Brain microvascular endothelial cell (primary cell): ENCODE measurements at regions not wholly inside any gene's neighbourhood (a gene's known extent, or its start where the extent isn't known, plus 50 kb on each side); places are given as distances from the start of the nearest gene placed in this dataset.
A peak's percentile ranks its signal among the peaks of the same experiment; 100 is the strongest.

Experiments used
- DNase-seq: peaks from one replicate; pipeline ENCODE4 v3.0.0-alpha.2; 2020
- H3K27ac ChIP-seq: fragments of 250-450 bp; sonication (Bioruptor Pico); 2 replicates; pipeline ENCODE4 v1.5.1; 2020; ENCODE audit warnings: mild to moderate bottlenecking, moderate library complexity
- H3K27me3 ChIP-seq: fragments of 250-450 bp; sonication (Bioruptor Pico); replicated peaks from 2 replicates; pipeline ENCODE4 v1.5.1; 2020; ENCODE audit warnings: mild to moderate bottlenecking
- H3K36me3 ChIP-seq: fragments of 250-450 bp; sonication (Bioruptor Pico); replicated peaks from 2 replicates; pipeline ENCODE4 v1.5.1; 2020; ENCODE audit warnings: mild to moderate bottlenecking
- H3K4me3 ChIP-seq: 2 replicates; pipeline ENCODE4 v1.5.1; 2011; ENCODE audit warnings: low read depth, mild to moderate bottlenecking, control low read depth, low read length, moderate library complexity
- CTCF ChIP-seq: IDR thresholded peaks from 2 replicates; pipeline ENCODE4 v1.5.1; 2011; ENCODE audit warnings: low read depth, mild to moderate bottlenecking, moderate library complexity, low read length, control low read depth, inconsistent platforms; ENCODE audit errors: missing control alignments
- in situ Hi-C: cut with HindIII; loops from 2 replicates; pipeline ENCODE4 v1.10.0; 2017; ENCODE audit warnings: low sequenced_read_pairs, low pct_ligation_motif_present

GRCh38 chr16:27123795-27124409 lies 57.2 kb downstream of the C16orf82 start:
- no peak for TF ChIP-seq CTCF

GRCh38 chr16:27127308-27127707 lies 60.6 kb downstream of the C16orf82 start:
- H3K27me3 ChIP-seq: no peaks in the 10 kb centered on the region
- in situ Hi-C loops: no loop called here
- TF ChIP-seq CTCF: no peak
- H3K4me3 ChIP-seq: no peak overlapping the region
- no peak overlapping the region for H3K27ac ChIP-seq
- no peaks in the 10 kb centered on the region for H3K36me3 ChIP-seq
- DNase-seq: peak; percentile 54

More at GRCh38 chr16:27123795-27124409, 57.2 kb downstream of the C16orf82 start:
- H3K27ac ChIP-seq: no peak overlapping the region
- no peak for DNase-seq
- H3K4me3 ChIP-seq: no peak overlapping the region
- no peaks in the 10 kb centered on the region for H3K36me3 ChIP-seq
- no peaks in the 10 kb centered on the region for H3K27me3 ChIP-seq
- in situ Hi-C loops: no loop called here

- no peak overlapping the region for H3K4me3 ChIP-seq
- in situ Hi-C loops: no loop called here
- TF ChIP-seq CTCF: no peak
- DNase-seq: no peak
- H3K36me3 ChIP-seq: no peaks in the 10 kb centered on the region
- H3K27ac ChIP-seq: no peak overlapping the region
- H3K27me3 ChIP-seq: no peaks in the 10 kb centered on the region
Measured at GRCh38 chr16:27129401-27129800, 62.7 kb downstream of the C16orf82 start.

- in situ Hi-C loops: no loop called here
- no peak for TF ChIP-seq CTCF
Measured at GRCh38 chr16:27138257-27138656, 65.1 kb upstream of the KDM8 start.

GRCh38 chr16:27145630-27146029 lies 57.7 kb upstream of the KDM8 start:
- Histone ChIP-seq H3K27me3 (no peaks in the 10 kb centered on the region), H3K4me3 (no peak overlapping the region), H3K36me3 (no peaks in the 10 kb centered on the region), H3K27ac (no peak overlapping the region)
- no peak for TF ChIP-seq CTCF
- DNase-seq: no peak
- in situ Hi-C loops: no loop called here

More at GRCh38 chr16:27138257-27138656, 65.1 kb upstream of the KDM8 start:
- Histone ChIP-seq H3K4me3 (no peak overlapping the region), H3K27me3 (no peaks in the 10 kb centered on the region), H3K27ac (no peak overlapping the region), H3K36me3 (no peaks in the 10 kb centered on the region)
- DNase-seq: no peak

- no peaks in the 10 kb centered on the region for H3K36me3 ChIP-seq
- no peaks in the 10 kb centered on the region for H3K27me3 ChIP-seq
- TF ChIP-seq CTCF: no peak
- H3K27ac ChIP-seq: no peak overlapping the region
- in situ Hi-C loops: no loop called here
- no peak for DNase-seq
- H3K4me3 ChIP-seq: no peak overlapping the region
Measured at GRCh38 chr16:27149986-27150385, 53.3 kb upstream of the KDM8 start.
